ENCODE measurements at regions not wholly inside any gene's neighbourhood (a gene's known extent, or its start where the extent isn't known, plus 50 kb on each side); places are given as distances from the start of the nearest gene placed in this dataset.

DNA sequence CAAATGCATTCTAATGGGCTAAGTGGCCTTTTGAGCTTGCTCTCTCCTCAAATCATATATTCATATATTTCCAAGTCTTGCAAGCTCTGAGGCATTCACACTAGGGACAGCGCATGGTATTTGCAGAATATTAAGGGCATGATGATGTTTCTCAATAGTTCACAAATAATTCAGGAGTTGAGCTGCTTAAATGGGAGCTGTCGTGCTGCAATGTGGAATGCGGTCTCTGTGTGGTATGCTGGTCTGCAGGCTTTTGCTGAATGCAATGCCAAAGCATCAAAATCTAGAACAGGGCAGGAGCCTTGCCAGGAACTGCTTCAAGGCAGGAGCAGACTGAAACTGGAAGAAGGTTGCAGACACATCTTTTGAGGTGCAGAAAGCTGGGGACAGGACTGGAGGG, 1060.0 kb downstream of the TBC1D22A start:
- Histone ChIP-seq H3K9me3 (ENCODE audit: control insufficient read depth in 1 of 2, insufficient read depth in 1 of 2, low read depth in 1 of 2, low read length in 2 of 2) (no peaks in the 10 kb centered on the region), H3K27me3 (ENCODE audit: insufficient read depth, low read length) (no peaks in the 10 kb centered on the region), H3K4me3 (replicated peaks in 1 of 2; ENCODE audit: low read depth in 1 of 2, low read length in 2 of 2) (no peak overlapping the region), H3K27ac (ENCODE audit: low read depth, low read length) (no peak overlapping the region), H3K79me2 (ENCODE audit: insufficient read depth, low read length) (no peaks in the 10 kb centered on the region), H3K36me3 (ENCODE audit: control insufficient read depth in 1 of 2, insufficient read depth in 2 of 2, low read length in 2 of 2) (no peaks in the 10 kb centered on the region; a peak in 1 of 4 replicates), H3K9ac (ENCODE audit: low read length) (no peak overlapping the region), H3K4me2 (ENCODE audit: low read length) (no peak overlapping the region), H3K9me2 (ENCODE audit: insufficient read depth) (no peaks in the 10 kb centered on the region), H4K20me1 (ENCODE audit: insufficient read depth) (no peaks in the 10 kb centered on the region), H2AFZ (ENCODE audit: low read depth, low read length, poor library complexity, severe bottlenecking) (no peak overlapping the region), H3K4me1 (ENCODE audit: control insufficient read depth in 1 of 2, insufficient read depth in 2 of 2, low read length in 2 of 2) (no peaks in the 10 kb centered on the region)
- no TSS peak for BruUV-seq (replicated peaks)
- POLR2A ChIA-PET = no interaction called here
- ATAC-seq (no peak), DNase-seq (ENCODE audit: low read depth, low spot score) (no peak)
- no peak for TF ChIP-seq ELF1 (IDR thresholded peaks at IDR 0.05; ENCODE audit: borderline replicate concordance, low read depth)
- TF ChIP-seq CEBPB (IDR thresholded peaks at IDR 0.05; ENCODE audit: low read depth) = no peak
- no peak for TF ChIP-seq SP1 (IDR thresholded peaks at IDR 0.05; ENCODE audit: low read depth)
- TF ChIP-seq, protein P1, sequence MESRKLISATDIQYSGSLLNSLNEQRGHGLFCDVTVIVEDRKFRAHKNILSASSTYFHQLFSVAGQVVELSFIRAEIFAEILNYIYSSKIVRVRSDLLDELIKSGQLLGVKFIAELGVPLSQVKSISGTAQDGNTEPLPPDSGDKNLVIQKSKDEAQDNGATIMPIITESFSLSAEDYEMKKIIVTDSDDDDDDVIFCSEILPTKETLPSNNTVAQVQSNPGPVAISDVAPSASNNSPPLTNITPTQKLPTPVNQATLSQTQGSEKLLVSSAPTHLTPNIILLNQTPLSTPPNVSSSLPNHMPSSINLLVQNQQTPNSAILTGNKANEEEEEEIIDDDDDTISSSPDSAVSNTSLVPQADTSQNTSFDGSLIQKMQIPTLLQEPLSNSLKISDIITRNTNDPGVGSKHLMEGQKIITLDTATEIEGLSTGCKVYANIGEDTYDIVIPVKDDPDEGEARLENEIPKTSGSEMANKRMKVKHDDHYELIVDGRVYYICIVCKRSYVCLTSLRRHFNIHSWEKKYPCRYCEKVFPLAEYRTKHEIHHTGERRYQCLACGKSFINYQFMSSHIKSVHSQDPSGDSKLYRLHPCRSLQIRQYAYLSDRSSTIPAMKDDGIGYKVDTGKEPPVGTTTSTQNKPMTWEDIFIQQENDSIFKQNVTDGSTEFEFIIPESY (IDR thresholded peaks at IDR 0.05; ENCODE audit: extremely low read depth, insufficient replicate concordance, low read length) = no peak
- no peak for TF ChIP-seq ZNF274 (IDR thresholded peaks at IDR 0.05; ENCODE audit: low read depth, low read length)
- no peak for TF ChIP-seq SIN3A (IDR thresholded peaks at IDR 0.05; ENCODE audit: low read depth)
- TF ChIP-seq, protein P2, sequence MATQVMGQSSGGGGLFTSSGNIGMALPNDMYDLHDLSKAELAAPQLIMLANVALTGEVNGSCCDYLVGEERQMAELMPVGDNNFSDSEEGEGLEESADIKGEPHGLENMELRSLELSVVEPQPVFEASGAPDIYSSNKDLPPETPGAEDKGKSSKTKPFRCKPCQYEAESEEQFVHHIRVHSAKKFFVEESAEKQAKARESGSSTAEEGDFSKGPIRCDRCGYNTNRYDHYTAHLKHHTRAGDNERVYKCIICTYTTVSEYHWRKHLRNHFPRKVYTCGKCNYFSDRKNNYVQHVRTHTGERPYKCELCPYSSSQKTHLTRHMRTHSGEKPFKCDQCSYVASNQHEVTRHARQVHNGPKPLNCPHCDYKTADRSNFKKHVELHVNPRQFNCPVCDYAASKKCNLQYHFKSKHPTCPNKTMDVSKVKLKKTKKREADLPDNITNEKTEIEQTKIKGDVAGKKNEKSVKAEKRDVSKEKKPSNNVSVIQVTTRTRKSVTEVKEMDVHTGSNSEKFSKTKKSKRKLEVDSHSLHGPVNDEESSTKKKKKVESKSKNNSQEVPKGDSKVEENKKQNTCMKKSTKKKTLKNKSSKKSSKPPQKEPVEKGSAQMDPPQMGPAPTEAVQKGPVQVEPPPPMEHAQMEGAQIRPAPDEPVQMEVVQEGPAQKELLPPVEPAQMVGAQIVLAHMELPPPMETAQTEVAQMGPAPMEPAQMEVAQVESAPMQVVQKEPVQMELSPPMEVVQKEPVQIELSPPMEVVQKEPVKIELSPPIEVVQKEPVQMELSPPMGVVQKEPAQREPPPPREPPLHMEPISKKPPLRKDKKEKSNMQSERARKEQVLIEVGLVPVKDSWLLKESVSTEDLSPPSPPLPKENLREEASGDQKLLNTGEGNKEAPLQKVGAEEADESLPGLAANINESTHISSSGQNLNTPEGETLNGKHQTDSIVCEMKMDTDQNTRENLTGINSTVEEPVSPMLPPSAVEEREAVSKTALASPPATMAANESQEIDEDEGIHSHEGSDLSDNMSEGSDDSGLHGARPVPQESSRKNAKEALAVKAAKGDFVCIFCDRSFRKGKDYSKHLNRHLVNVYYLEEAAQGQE (IDR thresholded peaks at IDR 0.05; ENCODE audit: low read depth) = no peak
- TF ChIP-seq, protein P3, sequence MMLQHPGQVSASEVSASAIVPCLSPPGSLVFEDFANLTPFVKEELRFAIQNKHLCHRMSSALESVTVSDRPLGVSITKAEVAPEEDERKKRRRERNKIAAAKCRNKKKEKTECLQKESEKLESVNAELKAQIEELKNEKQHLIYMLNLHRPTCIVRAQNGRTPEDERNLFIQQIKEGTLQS (IDR thresholded peaks at IDR 0.05) = no peak
- TF ChIP-seq YY1 (IDR thresholded peaks at IDR 0.05; ENCODE audit: extremely low read depth, insufficient replicate concordance, low read depth, low read length) = no peak
- TF ChIP-seq EZH2phosphoT487 (IDR thresholded peaks at IDR 0.05; ENCODE audit: borderline replicate concordance) = no peak
- TF ChIP-seq, protein P4, sequence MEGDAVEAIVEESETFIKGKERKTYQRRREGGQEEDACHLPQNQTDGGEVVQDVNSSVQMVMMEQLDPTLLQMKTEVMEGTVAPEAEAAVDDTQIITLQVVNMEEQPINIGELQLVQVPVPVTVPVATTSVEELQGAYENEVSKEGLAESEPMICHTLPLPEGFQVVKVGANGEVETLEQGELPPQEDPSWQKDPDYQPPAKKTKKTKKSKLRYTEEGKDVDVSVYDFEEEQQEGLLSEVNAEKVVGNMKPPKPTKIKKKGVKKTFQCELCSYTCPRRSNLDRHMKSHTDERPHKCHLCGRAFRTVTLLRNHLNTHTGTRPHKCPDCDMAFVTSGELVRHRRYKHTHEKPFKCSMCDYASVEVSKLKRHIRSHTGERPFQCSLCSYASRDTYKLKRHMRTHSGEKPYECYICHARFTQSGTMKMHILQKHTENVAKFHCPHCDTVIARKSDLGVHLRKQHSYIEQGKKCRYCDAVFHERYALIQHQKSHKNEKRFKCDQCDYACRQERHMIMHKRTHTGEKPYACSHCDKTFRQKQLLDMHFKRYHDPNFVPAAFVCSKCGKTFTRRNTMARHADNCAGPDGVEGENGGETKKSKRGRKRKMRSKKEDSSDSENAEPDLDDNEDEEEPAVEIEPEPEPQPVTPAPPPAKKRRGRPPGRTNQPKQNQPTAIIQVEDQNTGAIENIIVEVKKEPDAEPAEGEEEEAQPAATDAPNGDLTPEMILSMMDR (IDR thresholded peaks at IDR 0.05 in 2 of 3, conservative IDR thresholded peaks at IDR 0.05 in 1 of 3; ENCODE audit: borderline replicate concordance in 1 of 3, insufficient read depth in 1 of 3, low read depth in 2 of 3, low read length in 2 of 3) = no peak
- TF ChIP-seq POLR2AphosphoS5 (IDR thresholded peaks at IDR 0.05; ENCODE audit: low read depth, low read length) = no peak
- TF ChIP-seq, protein P5, sequence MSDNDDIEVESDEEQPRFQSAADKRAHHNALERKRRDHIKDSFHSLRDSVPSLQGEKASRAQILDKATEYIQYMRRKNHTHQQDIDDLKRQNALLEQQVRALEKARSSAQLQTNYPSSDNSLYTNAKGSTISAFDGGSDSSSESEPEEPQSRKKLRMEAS (IDR thresholded peaks at IDR 0.05) = no peak
- no peak for TF ChIP-seq SRF (IDR thresholded peaks at IDR 0.05; ENCODE audit: low read depth)
- no peak for TF ChIP-seq EZH2 (IDR thresholded peaks at IDR 0.05)
- TF ChIP-seq FOSL1 (IDR thresholded peaks at IDR 0.05; ENCODE audit: low read depth) = no peak
- RAD21 ChIA-PET (ENCODE audit: low non-redundant PET in 1 of 2, low total read pairs in 2 of 2, uncharacterized antibody in 2 of 2, unreplicated experiment in 2 of 2) = no interaction called here
- CTCF ChIA-PET = no interaction called here
- intact Hi-C loops (cut with micrococcal nuclease) = no loop called here
